HEK293T (cell line): ENCODE measurements at regions not wholly inside any gene's neighbourhood (a gene's known extent, or its start where the extent isn't known, plus 50 kb on each side); places are given as distances from the start of the nearest gene placed in this dataset.

Experiments
- ARNT ChIP-seq: fragments of 450-650 bp; IDR thresholded peaks from 2 replicates; pipeline ENCODE4 v1.6.1; 2017; ENCODE audit warnings: mild to moderate bottlenecking
- BHLHE40 ChIP-seq: fragments of 450-650 bp; IDR thresholded peaks from 2 replicates; pipeline ENCODE4 v1.6.1; 2016; ENCODE audit warnings: mild to moderate bottlenecking, moderate library complexity, borderline replicate concordance
- ELF4 ChIP-seq: fragments of 450-650 bp; IDR thresholded peaks from 2 replicates; pipeline ENCODE4 v1.6.1; 2017; ENCODE audit warnings: antibody characterized with exemption
- FOXA1 ChIP-seq: fragments of 450-650 bp; IDR thresholded peaks from 2 replicates; pipeline ENCODE4 v1.6.1; 2016; ENCODE audit warnings: mild to moderate bottlenecking
- FOXM1 ChIP-seq: fragments of 450-650 bp; IDR thresholded peaks from 2 replicates; pipeline ENCODE4 v1.6.1; 2017; ENCODE audit warnings: mild to moderate bottlenecking, borderline replicate concordance
- HDGF ChIP-seq: fragments of 450-650 bp; IDR thresholded peaks from 2 replicates; pipeline ENCODE4 v1.6.1; 2017; ENCODE audit warnings: antibody characterized with exemption, borderline replicate concordance
- LEF1 ChIP-seq: fragments of 450-650 bp; IDR thresholded peaks from 2 replicates; pipeline ENCODE4 v1.6.1; 2017; ENCODE audit warnings: mild to moderate bottlenecking, borderline replicate concordance
- PKNOX1 ChIP-seq: fragments of 450-650 bp; IDR thresholded peaks from 2 replicates; pipeline ENCODE4 v1.6.1; 2016
- SP1 ChIP-seq: fragments of 450-650 bp; IDR thresholded peaks from 2 replicates; pipeline ENCODE4 v1.6.1; 2017
- SUZ12 ChIP-seq: fragments of 450-650 bp; IDR thresholded peaks from 2 replicates; pipeline ENCODE4 v1.6.1; 2016; ENCODE audit warnings: mild to moderate bottlenecking
- TARDBP ChIP-seq: fragments of 450-650 bp; IDR thresholded peaks from 2 replicates; pipeline ENCODE4 v1.6.1; 2016
- ZNF384 ChIP-seq: fragments of 450-650 bp; IDR thresholded peaks from 2 replicates; pipeline ENCODE4 v1.6.1; 2016

GRCh38 chr10:53108317-53108934, 335.8 kb upstream of the MBL2 start:
- no peak for TF ChIP-seq BHLHE40
- no peak for TF ChIP-seq SUZ12
- TF ChIP-seq SP1, result no peak
- no peak for TF ChIP-seq FOXM1
- no peak for TF ChIP-seq HDGF
- no peak for TF ChIP-seq PKNOX1
- TF ChIP-seq ARNT, result no peak
- TF ChIP-seq ZNF384, result no peak
- no peak for TF ChIP-seq TARDBP
- TF ChIP-seq FOXA1, result no peak
- no peak for TF ChIP-seq ELF4
- TF ChIP-seq LEF1, result no peak
